GM23338 (cell line): ENCODE measurements at regions not wholly inside any gene's neighbourhood (a gene's known extent, or its start where the extent isn't known, plus 50 kb on each side); places are given as distances from the start of the nearest gene placed in this dataset.

Experiments used
- ATAC-seq: fragments of 200-7000 bp; cut with Tn5 transposase; 3 replicates; pipeline ENCODE4 v1.9.1; 2020
- DNase-seq: peaks from one replicate; pipeline ENCODE4 v3.0.0-alpha.2; 2015; ENCODE audit warnings: low spot score
- H2AFZ ChIP-seq: fragments of 200-600 bp; sonication (generic); 2 replicates; pipeline ENCODE4 v1.8.0; 2016; ENCODE audit warnings: antibody characterized with exemption, mild to moderate bottlenecking, moderate library complexity
- H3F3A ChIP-seq: fragments of 200-600 bp; sonication (generic); replicated peaks from 2 replicates; pipeline ENCODE4 v1.8.0; 2017; ENCODE audit warnings: antibody characterized with exemption, mixed run types, low read depth
- H3K27ac ChIP-seq: fragments of 200-600 bp; sonication (generic); 2 replicates; pipeline ENCODE4 v1.6.1; 2016; ENCODE audit warnings: low read depth
- H3K27me3 ChIP-seq: fragments of 200-600 bp; sonication (generic); 2 replicates; pipeline ENCODE4 v1.8.0; 2016; ENCODE audit warnings: mild to moderate bottlenecking, mixed run types, moderate library complexity; ENCODE audit not compliant: insufficient read depth
- H3K36me3 ChIP-seq: fragments of 200-600 bp; sonication (generic); 2 replicates; pipeline ENCODE4 v1.8.0; 2016; ENCODE audit warnings: mild to moderate bottlenecking; ENCODE audit not compliant: insufficient read depth
- H3K4me1 ChIP-seq: fragments of 200-600 bp; sonication (generic); 2 replicates; pipeline ENCODE4 v1.8.0; 2016; ENCODE audit warnings: mild to moderate bottlenecking, moderate library complexity; ENCODE audit not compliant: insufficient read depth
- H3K4me2 ChIP-seq: fragments of 200-600 bp; sonication (generic); 2 replicates; pipeline ENCODE4 v1.7.1; 2017; ENCODE audit warnings: mixed run types
- H3K4me3 ChIP-seq: fragments of 200-600 bp; sonication (generic); 2 replicates; pipeline ENCODE4 v1.6.1; 2016; ENCODE audit warnings: mixed run types
- H3K79me2 ChIP-seq: fragments of 200-600 bp; sonication (generic); replicated peaks from 2 replicates; pipeline ENCODE4 v1.8.0; 2017; ENCODE audit warnings: mild to moderate bottlenecking; ENCODE audit not compliant: insufficient read depth
- H3K9me2 ChIP-seq: fragments of 200-600 bp; sonication (generic); 2 replicates; pipeline ENCODE4 v1.8.0; 2017; ENCODE audit not compliant: insufficient read depth
- H4K20me1 ChIP-seq: fragments of 200-600 bp; sonication (generic); replicated peaks from 2 replicates; pipeline ENCODE4 v1.8.0; 2017; ENCODE audit warnings: mild to moderate bottlenecking; ENCODE audit not compliant: insufficient read depth
- H3K27ac Mint-ChIP-seq: 2 replicates; pipeline ENCODE4 v1.8.0; 2020; ENCODE audit warnings: inconsistent platforms, mild to moderate bottlenecking, moderate library complexity, mixed read lengths
- H3K27me3 Mint-ChIP-seq: 3 replicates; pipeline ENCODE4 v1.8.0; 2022; ENCODE audit warnings: low read depth, mild to moderate bottlenecking, moderate library complexity, mixed read lengths, inconsistent platforms; ENCODE audit not compliant: insufficient read depth, poor library complexity
- H3K36me3 Mint-ChIP-seq: 3 replicates; pipeline ENCODE4 v1.8.0; 2021; ENCODE audit warnings: low read depth, mild to moderate bottlenecking, inconsistent platforms, moderate library complexity, mixed read lengths
- H3K4me1 Mint-ChIP-seq: 3 replicates; pipeline ENCODE4 v1.8.0; 2020; ENCODE audit warnings: mild to moderate bottlenecking, inconsistent platforms, mixed read lengths
- H3K4me3 Mint-ChIP-seq: 3 replicates; pipeline ENCODE4 v1.8.0; 2021; ENCODE audit warnings: moderate library complexity, mild to moderate bottlenecking, inconsistent platforms, mixed read lengths
- H3K9me3 Mint-ChIP-seq: 3 replicates; pipeline ENCODE4 v1.8.0; 2020; ENCODE audit warnings: moderate library complexity, mild to moderate bottlenecking, inconsistent platforms, mixed read lengths
- ETS1 ChIP-seq: IDR thresholded peaks from 2 replicates; pipeline ENCODE4 v1.6.1; 2016; ENCODE audit warnings: antibody characterized with exemption
- EZH2 ChIP-seq: fragments of 200-600 bp; sonication (generic); IDR thresholded peaks from one replicate; pipeline ENCODE4 v1.8.0; 2017; ENCODE audit warnings: antibody characterized with exemption, mild to moderate bottlenecking, low read depth; ENCODE audit not compliant: unreplicated experiment
- EZH2phosphoT487 ChIP-seq: fragments of 200-600 bp; sonication (generic); IDR thresholded peaks from one replicate; pipeline ENCODE4 v1.8.1; 2018; ENCODE audit warnings: antibody characterized with exemption; ENCODE audit not compliant: unreplicated experiment
- POLR2AphosphoS5 ChIP-seq: IDR thresholded peaks from 2 replicates; pipeline ENCODE4 v1.6.1; 2016; ENCODE audit warnings: antibody characterized with exemption, low read depth
- REST ChIP-seq: IDR thresholded peaks from one replicate; pipeline ENCODE4 v1.6.1; 2018; ENCODE audit warnings: antibody characterized with exemption; ENCODE audit not compliant: unreplicated experiment
- STAT1 ChIP-seq: IDR thresholded peaks from one replicate; pipeline ENCODE4 v1.6.1; 2016; ENCODE audit warnings: antibody characterized with exemption; ENCODE audit not compliant: unreplicated experiment
- ZNF114 ChIP-seq: fragments of 250-450 bp; sonication (Bioruptor Pico); IDR thresholded peaks from 2 replicates; pipeline ENCODE4 v1.5.0; 2020; ENCODE audit warnings: mild to moderate bottlenecking, moderate library complexity

- TF ChIP-seq REST: no peak
- TF ChIP-seq ETS1: no peak
Measured at GRCh38 chr6:44650495-44650894, 263.0 kb downstream of the CDC5L start (continued).

GRCh38 chr6:44650947-44651346 is 263.4 kb downstream of the CDC5L start:
- no peaks in the 10 kb centered on the region for H3K36me3 ChIP-seq
- Mint-ChIP-seq H3K4me3 (no peak overlapping the region; the same call in 2 of the 3 replicates), H3K9me3 (no peaks in the 10 kb centered on the region), H3K36me3 (no peaks in the 10 kb centered on the region), H3K27me3 (peaks cover 3% of the 10 kb centered on the region), H3K27ac (no peak overlapping the region), H3K4me1 (peaks cover 14% of the 10 kb centered on the region)
- H4K20me1 ChIP-seq: no peaks in the 10 kb centered on the region
- 0 out of 2 replicates have a peak, but pooled peaks cover 3% of the 10 kb centered on the region for H3K9me2 ChIP-seq
- H2AFZ ChIP-seq: peak overlapping the region; percentile 96
- no peak overlapping the region; the same call in 1 of the 2 replicates for H3K4me2 ChIP-seq
- H3K27me3 ChIP-seq: no peaks in the 10 kb centered on the region
- H3K79me2 ChIP-seq: no peaks in the 10 kb centered on the region
- no peak overlapping the region for H3K4me3 ChIP-seq
- no peak for TF ChIP-seq ZNF114 (CRISPR knock-in tag)
- no peak for TF ChIP-seq EZH2phosphoT487
- TF ChIP-seq EZH2: no peak
- no peak for TF ChIP-seq POLR2AphosphoS5
- no peak for TF ChIP-seq STAT1
- H3K27ac ChIP-seq: no peak overlapping the region
- ATAC-seq: no peak
- H3F3A ChIP-seq: no peaks in the 10 kb centered on the region
- DNase-seq: no peak
- no peaks in the 10 kb centered on the region for H3K4me1 ChIP-seq

GRCh38 chr6:44651604-44652003 is 264.1 kb downstream of the CDC5L start:
- H3F3A ChIP-seq: no peaks in the 10 kb centered on the region
- H3K27me3 Mint-ChIP-seq: peaks cover 5% of the 10 kb centered on the region
- no peaks in the 10 kb centered on the region for H4K20me1 ChIP-seq
- no peaks in the 10 kb centered on the region for H3K4me1 ChIP-seq
- H3K4me3 Mint-ChIP-seq: no peak overlapping the region
- peaks cover 14% of the 10 kb centered on the region for H3K4me1 Mint-ChIP-seq
- DNase-seq (peak; percentile 81), ATAC-seq (peak; percentile 76)
- no peaks in the 10 kb centered on the region for H3K79me2 ChIP-seq
- TF ChIP-seq STAT1 (no peak), ETS1 (no peak), REST (no peak)
- peak overlapping the region; percentile 21; the same call in 1 of the 2 replicates for H3K4me2 ChIP-seq
- no peaks in the 10 kb centered on the region for H3K36me3 ChIP-seq
- H3K27ac ChIP-seq: no peak overlapping the region
- no peak overlapping the region for H3K4me3 ChIP-seq
- H3K27me3 ChIP-seq: no peaks in the 10 kb centered on the region
- H3K27ac Mint-ChIP-seq: no peak overlapping the region
- peak overlapping the region; percentile 96 for H2AFZ ChIP-seq
- no peaks in the 10 kb centered on the region for H3K9me3 Mint-ChIP-seq
- H3K36me3 Mint-ChIP-seq: no peaks in the 10 kb centered on the region
- 0 out of 2 replicates have a peak, but pooled peaks cover under 1% of the 10 kb centered on the region for H3K9me2 ChIP-seq
